WERI-Rb-1 (cell line): ENCODE measurements at regions not wholly inside any gene's neighbourhood (a gene's known extent, or its start where the extent isn't known, plus 50 kb on each side); places are given as distances from the start of the nearest gene placed in this dataset.

ENCODE experiments used
- DNase-seq: peaks from one replicate; pipeline ENCODE4 v3.0.0-alpha.2; 2020
- H3K27ac ChIP-seq: fragments of 250-450 bp; sonication (Bioruptor Pico); 2 replicates; pipeline ENCODE4 v1.5.1; 2020; ENCODE audit warnings: mild to moderate bottlenecking, moderate library complexity
- H3K27me3 ChIP-seq: fragments of 250-450 bp; sonication (Bioruptor Pico); 2 replicates; pipeline ENCODE4 v1.5.1; 2021; ENCODE audit warnings: mild to moderate bottlenecking, low read depth, moderate library complexity; ENCODE audit not compliant: insufficient read depth, severe bottlenecking
- H3K36me3 ChIP-seq: fragments of 250-450 bp; sonication (Bioruptor Pico); 2 replicates; pipeline ENCODE4 v1.5.1; 2020; ENCODE audit warnings: mild to moderate bottlenecking, moderate library complexity
- H3K4me3 ChIP-seq: 2 replicates; pipeline ENCODE4 v1.5.1; 2011; ENCODE audit warnings: low read depth, mild to moderate bottlenecking, control low read depth, low read length
- H3K9me3 ChIP-seq: fragments of 250-450 bp; sonication (Bioruptor Pico); 2 replicates; pipeline ENCODE4 v1.5.1; 2021; ENCODE audit warnings: mild to moderate bottlenecking, moderate library complexity; ENCODE audit not compliant: severe bottlenecking
- TF ChIP-seq, protein P1 (sequence below): IDR thresholded peaks from 2 replicates; pipeline ENCODE4 v1.5.1; 2011; ENCODE audit warnings: low read depth, mild to moderate bottlenecking, control low read depth, inconsistent platforms, low read length

DNA sequence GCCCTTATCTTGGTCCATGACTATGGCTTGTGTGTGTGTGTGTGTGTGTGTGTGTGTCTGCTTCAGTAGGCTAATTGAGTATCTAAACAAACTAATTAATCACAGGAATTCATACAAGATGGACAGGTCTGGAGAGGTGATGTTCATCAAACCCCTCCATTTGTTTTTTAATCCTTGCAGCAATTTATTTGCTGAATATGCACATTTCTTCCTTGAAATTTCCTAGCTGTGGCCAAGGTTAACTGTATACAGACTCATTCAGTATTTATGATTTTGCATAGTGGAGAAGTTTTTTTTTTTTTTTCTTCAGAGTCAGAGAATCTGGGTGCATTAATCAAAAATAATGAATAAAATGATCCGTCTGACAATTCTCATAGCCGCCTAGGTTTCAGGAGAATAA lies 74.7 kb upstream of the TSHZ3 start:
- Histone ChIP-seq H3K4me3 (no peak overlapping the region), H3K27me3 (no peaks in the 10 kb centered on the region), H3K9me3 (no peaks in the 10 kb centered on the region), H3K36me3 (no peaks in the 10 kb centered on the region), H3K27ac (no peak overlapping the region)
- no peak for DNase-seq
- TF ChIP-seq, protein P1, sequence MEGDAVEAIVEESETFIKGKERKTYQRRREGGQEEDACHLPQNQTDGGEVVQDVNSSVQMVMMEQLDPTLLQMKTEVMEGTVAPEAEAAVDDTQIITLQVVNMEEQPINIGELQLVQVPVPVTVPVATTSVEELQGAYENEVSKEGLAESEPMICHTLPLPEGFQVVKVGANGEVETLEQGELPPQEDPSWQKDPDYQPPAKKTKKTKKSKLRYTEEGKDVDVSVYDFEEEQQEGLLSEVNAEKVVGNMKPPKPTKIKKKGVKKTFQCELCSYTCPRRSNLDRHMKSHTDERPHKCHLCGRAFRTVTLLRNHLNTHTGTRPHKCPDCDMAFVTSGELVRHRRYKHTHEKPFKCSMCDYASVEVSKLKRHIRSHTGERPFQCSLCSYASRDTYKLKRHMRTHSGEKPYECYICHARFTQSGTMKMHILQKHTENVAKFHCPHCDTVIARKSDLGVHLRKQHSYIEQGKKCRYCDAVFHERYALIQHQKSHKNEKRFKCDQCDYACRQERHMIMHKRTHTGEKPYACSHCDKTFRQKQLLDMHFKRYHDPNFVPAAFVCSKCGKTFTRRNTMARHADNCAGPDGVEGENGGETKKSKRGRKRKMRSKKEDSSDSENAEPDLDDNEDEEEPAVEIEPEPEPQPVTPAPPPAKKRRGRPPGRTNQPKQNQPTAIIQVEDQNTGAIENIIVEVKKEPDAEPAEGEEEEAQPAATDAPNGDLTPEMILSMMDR = no peak

DNA sequence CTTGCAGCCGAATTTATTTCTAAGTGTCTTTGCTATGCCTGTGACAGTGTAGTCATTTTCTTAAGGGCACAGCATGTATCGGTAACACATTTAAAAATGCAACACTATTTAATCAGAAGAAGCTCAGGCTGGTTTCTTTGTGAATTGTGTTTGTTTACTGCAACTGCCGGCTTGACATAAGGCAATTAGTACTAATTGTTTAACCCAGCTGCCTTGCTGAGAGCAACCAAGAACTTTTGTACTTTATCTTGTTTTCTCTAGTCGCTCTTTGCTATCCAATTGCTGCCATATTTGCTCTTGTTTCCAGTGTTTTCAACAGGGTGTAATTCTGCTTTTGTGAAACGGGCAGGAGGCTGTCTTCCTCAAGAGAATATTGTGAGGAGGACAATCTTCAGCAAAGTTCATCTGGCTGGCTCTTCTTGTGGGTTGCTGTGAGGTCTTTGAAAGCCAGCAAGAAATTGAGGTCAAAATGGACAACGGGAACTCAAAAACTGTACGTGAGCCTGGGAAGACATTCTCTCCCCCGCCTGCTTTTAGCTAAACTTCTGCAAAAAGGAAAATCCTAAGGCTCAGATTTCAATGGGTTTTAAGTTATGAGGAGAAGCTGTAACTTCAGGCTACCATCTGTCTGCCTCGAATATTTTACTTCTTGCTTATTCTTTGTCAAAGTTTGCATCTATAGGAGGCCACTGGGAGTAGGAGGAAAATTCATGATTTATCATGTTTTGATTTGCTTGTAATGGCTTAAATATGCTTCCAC lies 75.8 kb upstream of the TSHZ3 start:
- TF ChIP-seq, protein P1 = no peak
- DNase-seq = no peak
- no peaks in the 10 kb centered on the region for H3K27me3 ChIP-seq
- H3K27ac ChIP-seq = no peak overlapping the region
- H3K36me3 ChIP-seq = no peaks in the 10 kb centered on the region
- no peaks in the 10 kb centered on the region for H3K9me3 ChIP-seq
- no peak overlapping the region for H3K4me3 ChIP-seq

DNA sequence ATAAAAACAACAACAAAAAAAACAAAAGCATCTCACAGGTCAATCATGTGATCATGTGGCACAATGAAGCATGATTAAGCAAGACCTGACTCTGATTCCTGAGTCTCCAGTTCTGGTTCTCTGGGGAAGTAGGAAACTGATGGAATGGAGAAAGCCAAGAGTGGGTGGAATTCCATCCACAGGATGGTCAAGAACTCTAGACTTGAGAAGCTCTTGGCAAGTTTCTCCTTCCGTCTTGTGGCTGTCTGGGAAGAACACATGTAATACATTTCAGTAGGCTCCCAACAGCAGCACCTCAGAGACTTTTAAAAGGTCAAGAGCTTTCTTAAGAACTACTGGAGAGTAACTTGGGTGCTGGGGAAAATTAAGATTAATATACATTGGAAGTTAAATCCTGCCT lies 78.6 kb upstream of the TSHZ3 start:
- Histone ChIP-seq H3K27me3 (no peaks in the 10 kb centered on the region), H3K9me3 (no peaks in the 10 kb centered on the region), H3K4me3 (no peak overlapping the region), H3K36me3 (no peaks in the 10 kb centered on the region), H3K27ac (no peak overlapping the region)
- TF ChIP-seq, protein P1 = no peak
- DNase-seq = no peak

DNA sequence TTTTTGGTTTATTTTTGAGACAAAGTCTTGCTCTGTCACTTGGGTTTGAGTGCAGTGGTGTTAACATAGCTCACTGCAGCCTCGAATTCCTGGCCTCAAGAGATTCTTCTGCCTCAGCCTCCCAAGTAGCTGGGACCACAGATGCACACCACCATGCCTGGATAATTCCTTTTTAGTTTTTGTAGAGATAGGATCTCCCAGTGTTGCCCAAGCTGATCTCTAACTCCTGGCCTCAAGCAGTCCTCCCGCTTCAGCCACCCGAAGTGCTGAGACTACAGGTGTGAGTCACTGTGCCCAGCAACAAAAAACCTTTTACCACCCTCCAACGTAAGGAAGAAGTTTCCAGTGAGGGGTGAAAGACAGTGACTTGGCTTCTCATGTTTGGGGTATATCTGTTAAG lies 81.1 kb upstream of the TSHZ3 start:
- Histone ChIP-seq H3K4me3 (no peak overlapping the region), H3K27ac (no peak overlapping the region), H3K36me3 (no peaks in the 10 kb centered on the region), H3K27me3 (no peaks in the 10 kb centered on the region), H3K9me3 (no peaks in the 10 kb centered on the region)
- DNase-seq = no peak
- TF ChIP-seq, protein P1 = no peak

DNA sequence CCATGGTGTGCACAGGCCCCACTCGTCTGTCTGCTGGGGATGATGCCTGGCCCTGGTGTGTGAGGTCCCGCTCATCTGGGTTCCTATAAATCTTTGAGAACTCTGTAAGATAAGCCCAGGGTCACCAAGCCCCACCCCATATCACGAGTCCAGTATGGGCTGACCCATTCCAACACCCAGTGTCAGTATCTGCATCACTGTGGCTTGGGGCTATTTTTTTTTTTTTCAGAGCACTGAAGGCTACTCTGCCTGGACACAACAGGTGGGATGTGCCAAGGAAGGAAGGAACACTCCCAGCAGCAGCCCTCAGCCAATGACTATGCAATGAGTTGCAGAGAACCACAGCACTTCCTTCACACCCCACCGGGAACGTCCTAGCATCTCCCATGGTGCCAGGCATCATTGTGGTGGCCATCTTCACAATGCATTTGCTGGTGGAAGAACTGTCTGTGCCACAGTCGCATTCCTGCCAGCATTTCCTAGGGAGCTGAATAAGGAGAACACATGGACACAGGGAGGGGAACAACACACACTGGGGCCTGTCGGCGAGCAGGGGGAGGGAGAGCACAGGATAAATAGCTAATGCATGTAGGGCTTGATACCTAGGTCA lies 83.1 kb upstream of the TSHZ3 start:
- Histone ChIP-seq H3K36me3 (no peaks in the 10 kb centered on the region), H3K9me3 (no peaks in the 10 kb centered on the region), H3K27ac (no peak overlapping the region), H3K4me3 (no peak overlapping the region), H3K27me3 (no peaks in the 10 kb centered on the region)
- DNase-seq = no peak
- TF ChIP-seq, protein P1 = no peak
